GM12891 (cell line): ENCODE measurements at regions not wholly inside any gene's neighbourhood (a gene's known extent, or its start where the extent isn't known, plus 50 kb on each side); places are given as distances from the start of the nearest gene placed in this dataset.

Experiments used
- DNase-seq: peaks from one replicate; pipeline ENCODE4 v3.0.0; 2011; ENCODE audit warnings: low spot score; ENCODE audit not compliant: insufficient read length
- FAIRE-seq: peaks from 2 replicates; lab custom pipeline; 2011; peaks lifted over from hg19 to GRCh38; lab: Jason Lieb, UNC
- PAX5 ChIP-seq: IDR thresholded peaks from 2 replicates; pipeline ENCODE4 v1.6.1; 2011; ENCODE audit warnings: low read length, moderate library complexity, mild to moderate bottlenecking; ENCODE audit not compliant: insufficient read depth, severe bottlenecking
- POLR2A ChIP-seq: IDR thresholded peaks from 2 replicates; pipeline ENCODE4 v1.6.1; 2011; ENCODE audit warnings: low read depth, low read length, control low read depth
- POLR2AphosphoS5 ChIP-seq: IDR thresholded peaks from 2 replicates; pipeline ENCODE4 v1.6.1; 2011; ENCODE audit warnings: low read depth, low read length, control low read depth
- POU2F2 ChIP-seq: IDR thresholded peaks from 2 replicates; pipeline ENCODE4 v1.6.1; 2011; ENCODE audit warnings: low read depth, mild to moderate bottlenecking, control low read depth, low read length, moderate library complexity
- SPI1 ChIP-seq: IDR thresholded peaks from 2 replicates; pipeline ENCODE4 v1.6.1; 2011; ENCODE audit warnings: low read depth, low read length, control low read depth
- TAF1 ChIP-seq: IDR thresholded peaks from 2 replicates; pipeline ENCODE4 v1.6.1; 2011; ENCODE audit warnings: low read depth, low read length, control low read depth

DNA sequence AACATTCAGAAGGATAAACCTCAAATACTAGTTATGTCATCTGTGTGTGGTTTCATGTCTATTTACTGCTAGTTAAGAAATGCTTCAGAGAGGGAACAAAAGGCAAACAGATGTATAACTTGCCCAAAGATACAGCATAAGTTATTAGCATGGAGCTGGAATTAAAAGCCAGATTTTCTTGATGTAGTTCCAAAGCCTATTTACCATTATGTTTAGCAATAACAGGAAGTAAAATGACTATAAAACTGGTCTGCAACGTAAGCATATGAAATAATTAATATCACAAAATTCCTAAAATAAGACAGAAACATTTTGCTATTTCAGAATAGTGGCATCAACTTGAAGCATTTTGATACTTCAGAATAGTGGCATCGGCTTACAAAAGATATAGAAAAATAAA, 1232.8 kb downstream of the NCAM2 start:
- no peak for TF ChIP-seq SPI1
- TF ChIP-seq PAX5: no peak
- no peak for TF ChIP-seq POLR2AphosphoS5
- TF ChIP-seq POU2F2: no peak
- no peak for TF ChIP-seq POLR2A
- no peak for TF ChIP-seq TAF1
- FAIRE-seq (no peak), DNase-seq (no peak)

DNA sequence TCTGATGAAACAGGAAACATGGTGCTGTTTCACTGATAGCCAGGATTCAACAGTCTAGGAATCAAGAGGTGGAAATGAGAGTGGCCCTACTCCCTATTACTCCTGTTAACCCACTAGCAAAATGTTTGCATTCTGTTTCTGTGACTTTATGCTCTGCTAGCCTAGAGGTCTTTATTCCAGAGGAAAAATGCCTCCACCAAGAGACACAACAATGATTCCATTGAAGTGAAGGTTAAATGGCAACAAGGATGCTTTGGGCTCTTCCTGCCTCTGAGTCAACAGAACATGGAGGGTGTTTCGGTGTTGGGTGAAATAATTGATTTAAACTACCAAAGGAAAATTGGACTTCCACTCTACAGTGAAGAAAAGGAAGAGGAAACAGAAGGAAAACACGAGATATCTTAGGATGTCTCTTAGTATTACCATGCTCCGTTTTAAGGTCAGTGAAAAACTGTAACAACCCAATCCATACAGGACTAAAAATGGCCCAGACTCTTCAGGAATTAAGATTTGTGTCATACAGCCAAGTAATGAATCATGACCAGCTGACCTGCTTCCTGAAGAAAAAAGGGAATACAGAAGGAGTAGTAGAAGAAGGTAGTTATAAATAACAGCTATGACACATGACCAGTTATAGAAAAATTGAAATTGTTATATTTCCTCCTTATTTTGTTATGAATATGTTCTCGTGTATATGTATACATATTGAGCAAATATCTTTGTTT, 1237.8 kb downstream of the NCAM2 start:
- TF ChIP-seq TAF1 (no peak), SPI1 (no peak)
- DNase-seq (no peak), FAIRE-seq (no peak)

DNA sequence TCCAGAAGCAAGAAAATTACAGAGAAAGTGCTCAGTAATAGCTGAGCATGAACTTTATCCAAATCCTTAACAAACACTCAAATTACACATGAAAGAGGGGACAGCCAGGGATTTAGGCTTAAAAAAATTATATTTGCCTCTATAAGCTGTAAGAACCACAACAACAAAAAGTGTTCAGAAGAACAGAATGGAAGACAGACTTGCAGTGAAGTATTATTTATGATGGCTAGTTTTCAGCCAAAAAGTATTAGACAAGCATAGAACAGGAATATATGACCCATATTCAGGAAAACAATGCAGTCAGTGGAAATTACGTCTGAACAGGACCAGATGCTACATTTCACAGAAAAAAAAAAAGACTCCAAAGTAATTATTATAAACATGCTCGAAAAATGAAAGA, 1246.3 kb downstream of the NCAM2 start:
- FAIRE-seq (no peak), DNase-seq (no peak)
- TF ChIP-seq POLR2AphosphoS5 (no peak), POU2F2 (no peak), TAF1 (no peak), POLR2A (no peak), PAX5 (no peak), SPI1 (no peak)

DNA sequence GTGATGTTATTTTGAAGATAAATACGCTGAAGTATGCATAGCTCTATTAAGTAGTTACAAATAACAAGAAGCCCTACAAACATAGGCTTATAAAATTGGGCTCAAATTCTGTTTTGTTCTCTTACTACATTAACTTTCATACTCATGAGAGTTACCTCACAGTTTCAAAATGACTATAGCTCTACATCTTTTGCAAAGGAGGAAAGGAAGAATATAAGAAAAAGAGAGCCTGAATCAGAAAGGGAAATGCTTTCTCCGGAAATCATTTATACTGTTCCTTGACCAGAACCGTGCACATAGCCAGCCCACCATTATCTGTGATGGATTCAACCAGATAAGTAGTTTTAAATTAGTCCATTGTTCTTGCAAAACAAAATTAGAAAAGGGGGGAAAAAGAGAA, 1252.1 kb downstream of the NCAM2 start:
- DNase-seq (no peak), FAIRE-seq (no peak)
- TF ChIP-seq POLR2AphosphoS5 (no peak), POU2F2 (no peak), SPI1 (no peak), PAX5 (no peak), TAF1 (no peak), POLR2A (no peak)

DNA sequence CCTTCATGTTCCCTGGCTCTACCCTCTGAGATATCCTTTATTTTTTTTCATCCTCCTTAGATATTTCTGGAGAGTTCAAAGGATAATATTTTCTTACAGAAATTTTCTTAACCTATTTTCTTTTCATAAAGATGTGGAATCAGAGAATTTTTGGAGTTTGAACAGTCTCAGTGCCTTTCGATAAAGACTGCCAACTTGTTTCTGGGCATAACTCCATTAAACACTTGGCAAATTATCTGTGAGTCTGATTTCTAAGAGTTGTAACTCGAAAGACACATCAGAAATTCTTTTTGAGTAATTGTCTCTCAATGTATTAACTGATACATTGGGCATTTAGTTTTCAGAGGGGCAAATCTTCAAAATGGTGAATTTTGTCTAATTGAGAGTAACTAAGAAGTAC, 1255.6 kb downstream of the NCAM2 start:
- DNase-seq (no peak), FAIRE-seq (no peak)

DNA sequence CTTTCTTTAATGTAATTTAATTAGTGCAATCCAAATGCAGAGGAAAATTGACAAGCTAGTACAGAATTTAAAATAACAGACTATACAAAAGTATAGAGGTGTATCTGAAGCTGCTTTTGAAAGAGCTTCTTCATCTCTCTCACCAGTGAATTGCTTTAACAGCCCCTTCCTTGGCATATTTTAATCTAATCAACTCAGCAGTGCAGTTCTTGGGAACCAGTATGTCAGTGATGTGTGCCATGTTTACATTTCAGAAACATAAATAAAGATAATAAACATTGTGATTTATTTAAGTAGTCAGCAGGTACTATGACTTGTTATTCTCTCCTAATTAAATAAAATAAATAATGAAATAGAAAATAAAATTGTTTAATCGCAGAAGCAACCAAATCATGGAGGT, 1260.6 kb downstream of the NCAM2 start:
- no peak for FAIRE-seq
- no peak for DNase-seq
- no peak for TF ChIP-seq SPI1
- no peak for TF ChIP-seq POU2F2
- no peak for TF ChIP-seq PAX5

More for the DNA sequence above, 1255.6 kb downstream of the NCAM2 start:
- TF ChIP-seq TAF1 (no peak), POU2F2 (no peak), PAX5 (no peak), POLR2AphosphoS5 (no peak), SPI1 (no peak), POLR2A (no peak)

DNA sequence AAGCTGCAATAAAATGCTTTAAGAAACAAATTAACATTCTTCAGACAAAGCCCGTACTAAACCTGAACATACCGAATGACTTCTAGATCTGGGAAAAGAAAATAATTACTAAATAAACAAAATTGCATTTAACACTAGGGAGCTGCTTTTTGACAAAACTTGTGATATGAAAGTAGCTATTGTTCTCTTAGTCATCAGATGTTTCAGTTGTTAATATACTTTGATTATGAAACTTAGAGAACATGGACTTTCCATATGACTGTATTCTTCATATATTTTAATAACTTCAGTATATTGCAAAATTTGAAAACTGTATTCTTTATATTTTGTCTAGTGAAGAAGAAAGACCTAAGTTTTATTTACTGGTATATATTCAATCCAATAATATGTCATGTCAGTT, 1262.1 kb downstream of the NCAM2 start:
- DNase-seq: no peak
- TF ChIP-seq POLR2AphosphoS5: no peak
- no peak for TF ChIP-seq PAX5
- TF ChIP-seq TAF1: no peak
- no peak for TF ChIP-seq POLR2A
- no peak for TF ChIP-seq SPI1
- TF ChIP-seq POU2F2: no peak
- FAIRE-seq: no peak

DNA sequence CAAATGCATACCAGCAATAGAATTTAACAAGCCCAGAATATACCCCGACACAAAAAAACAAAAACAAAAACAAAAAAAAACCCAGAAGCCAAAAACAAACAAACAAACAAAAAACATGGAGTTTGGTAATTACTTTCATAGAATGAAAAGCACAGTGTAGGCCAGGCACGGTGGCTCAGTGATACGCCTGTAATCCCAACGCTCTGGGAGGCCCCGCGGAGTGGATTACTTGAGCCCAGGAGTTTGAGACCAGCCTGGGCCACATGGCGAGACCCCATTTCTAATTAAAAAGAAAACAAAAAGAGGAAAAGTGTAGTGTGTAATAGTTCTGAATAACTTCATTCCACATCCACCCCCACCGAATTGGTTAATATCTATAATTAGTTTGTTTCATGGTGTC, 1265.7 kb downstream of the NCAM2 start:
- TF ChIP-seq POLR2A (no peak), SPI1 (no peak), PAX5 (no peak), POLR2AphosphoS5 (no peak), TAF1 (no peak), POU2F2 (no peak)
- DNase-seq (no peak), FAIRE-seq (no peak)

DNA sequence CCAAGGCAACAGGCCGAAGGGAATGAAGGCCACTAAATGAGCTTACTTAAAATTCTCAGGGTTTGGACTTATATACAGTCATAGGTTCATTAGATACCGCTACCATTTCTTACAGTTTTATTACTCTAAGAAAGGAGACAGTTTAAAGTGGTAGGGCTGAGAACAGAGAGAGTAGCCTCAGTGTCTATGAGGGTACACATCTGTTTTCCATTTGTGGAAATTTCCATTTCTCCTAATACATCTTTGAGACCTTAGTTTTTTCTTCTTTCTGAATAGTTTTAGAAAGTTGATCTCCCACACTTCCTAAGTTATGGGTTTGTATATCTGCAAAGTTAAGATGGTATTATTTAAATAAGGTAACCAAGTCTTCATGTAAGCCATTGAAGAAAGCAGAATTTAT, 1279.1 kb downstream of the NCAM2 start:
- DNase-seq: no peak
- TF ChIP-seq TAF1 (no peak), SPI1 (no peak), PAX5 (no peak), POLR2AphosphoS5 (no peak), POLR2A (no peak), POU2F2 (no peak)
- no peak for FAIRE-seq

DNA sequence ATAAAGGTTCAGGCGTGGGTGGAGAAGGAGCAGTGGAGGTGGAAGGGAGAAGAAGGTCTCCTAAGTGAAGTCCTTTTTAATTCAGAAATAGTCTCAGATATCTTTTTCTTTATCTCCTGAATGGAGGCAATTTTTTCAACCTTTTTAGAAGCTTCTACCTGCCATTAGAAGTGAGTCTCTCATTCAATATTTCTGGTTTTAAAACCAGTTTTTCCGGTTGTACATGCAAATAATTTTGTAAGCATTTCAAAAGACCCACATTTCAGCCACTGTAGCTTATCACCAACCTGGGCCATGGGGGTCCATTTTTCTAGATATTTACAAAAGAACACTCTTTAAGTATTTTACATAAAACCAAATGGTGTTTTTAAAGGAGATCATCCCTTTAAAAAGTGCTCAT, 1280.2 kb downstream of the NCAM2 start:
- FAIRE-seq (no peak), DNase-seq (no peak)
- TF ChIP-seq PAX5 (no peak), POU2F2 (no peak), TAF1 (no peak), SPI1 (no peak), POLR2AphosphoS5 (no peak), POLR2A (no peak)
